T1000 (cell line): ENCODE measurements at regions not wholly inside any gene's neighbourhood (a gene's known extent, or its start where the extent isn't known, plus 50 kb on each side); places are given as distances from the start of the nearest gene placed in this dataset.
A peak's percentile ranks its signal among the peaks of the same experiment; 100 is the strongest.
"Not testable (repeated sequence)": the region's sequence is repeated elsewhere in the genome, so short reads cannot be mapped to it uniquely, and the experiment has no call there.

ENCODE experiments used
- DNase-seq: peaks from one replicate; lab custom pipeline; 2025; ENCODE audit warnings: mixed read lengths; lab: John Stamatoyannopoulos, UW

DNA sequence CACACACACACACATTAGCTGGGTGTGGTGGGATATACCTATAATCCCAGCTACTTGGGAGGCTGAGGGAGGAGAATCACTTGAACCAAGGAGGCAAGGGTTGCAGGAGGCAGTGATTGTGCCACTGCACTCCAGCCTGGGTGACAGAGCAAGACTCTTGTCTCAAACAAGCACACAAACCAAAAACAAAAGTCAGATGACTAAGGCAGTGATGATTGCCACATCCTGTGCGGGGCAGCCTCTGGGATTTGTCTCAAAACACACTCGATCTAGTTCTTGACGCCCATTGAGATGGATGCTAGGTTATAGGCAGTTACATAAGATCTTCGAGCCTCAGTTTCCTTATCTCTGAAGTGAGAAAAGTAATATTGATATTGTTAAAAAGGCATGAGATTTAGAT lies 57.8 kb upstream of the NBPF8 start:
- DNase-seq: not testable (repeated sequence)

DNA sequence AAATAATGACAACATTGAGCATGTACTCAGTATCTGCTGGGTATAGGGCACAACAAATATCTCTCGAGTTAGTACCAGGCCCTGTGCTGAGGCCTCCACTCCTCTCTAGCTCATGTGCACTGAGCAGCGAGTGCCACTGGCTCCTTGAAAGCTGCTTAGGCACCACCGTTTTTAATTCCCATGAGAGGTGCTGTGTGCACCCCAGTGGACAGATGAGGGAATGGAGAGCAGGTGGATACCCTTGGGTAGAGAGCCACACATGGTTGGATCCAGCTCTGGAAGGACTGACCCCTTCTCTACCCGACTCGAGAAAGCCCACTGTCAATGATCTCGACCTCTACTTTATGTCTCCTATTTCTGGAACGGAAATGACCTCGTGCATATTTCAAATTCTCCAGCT lies 58.7 kb upstream of the NBPF8 start:
- not testable (repeated sequence) for DNase-seq

DNA sequence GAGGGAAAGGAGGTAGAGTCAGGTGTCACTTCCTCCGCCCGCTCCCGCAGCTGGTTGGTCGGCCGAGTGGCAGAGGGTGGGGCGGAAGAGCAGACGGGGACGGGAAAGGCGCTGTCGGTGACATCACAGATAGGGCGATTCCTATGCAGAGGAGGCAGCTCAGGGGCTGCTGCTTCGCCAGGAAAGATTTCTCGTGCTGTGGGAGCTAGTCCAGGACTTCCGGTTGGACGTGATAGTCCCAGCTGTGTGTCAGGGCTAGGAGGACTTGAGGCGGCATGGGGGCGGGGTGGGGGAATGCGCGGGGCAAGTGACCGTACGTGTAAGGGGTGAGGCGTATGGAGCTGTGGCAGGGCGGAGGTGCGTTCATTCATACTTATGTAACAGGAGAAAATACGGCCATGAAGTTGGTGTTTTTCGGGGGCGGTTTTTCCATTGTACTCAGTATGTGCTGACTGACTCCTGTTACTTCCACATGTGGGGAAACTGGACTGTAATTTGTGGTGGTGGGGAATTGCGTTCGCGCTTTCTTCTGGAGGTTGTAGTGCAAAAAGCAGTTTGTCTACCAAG lies 60.1 kb upstream of the NBPF8 start:
- DNase-seq: peak; percentile 48

DNA sequence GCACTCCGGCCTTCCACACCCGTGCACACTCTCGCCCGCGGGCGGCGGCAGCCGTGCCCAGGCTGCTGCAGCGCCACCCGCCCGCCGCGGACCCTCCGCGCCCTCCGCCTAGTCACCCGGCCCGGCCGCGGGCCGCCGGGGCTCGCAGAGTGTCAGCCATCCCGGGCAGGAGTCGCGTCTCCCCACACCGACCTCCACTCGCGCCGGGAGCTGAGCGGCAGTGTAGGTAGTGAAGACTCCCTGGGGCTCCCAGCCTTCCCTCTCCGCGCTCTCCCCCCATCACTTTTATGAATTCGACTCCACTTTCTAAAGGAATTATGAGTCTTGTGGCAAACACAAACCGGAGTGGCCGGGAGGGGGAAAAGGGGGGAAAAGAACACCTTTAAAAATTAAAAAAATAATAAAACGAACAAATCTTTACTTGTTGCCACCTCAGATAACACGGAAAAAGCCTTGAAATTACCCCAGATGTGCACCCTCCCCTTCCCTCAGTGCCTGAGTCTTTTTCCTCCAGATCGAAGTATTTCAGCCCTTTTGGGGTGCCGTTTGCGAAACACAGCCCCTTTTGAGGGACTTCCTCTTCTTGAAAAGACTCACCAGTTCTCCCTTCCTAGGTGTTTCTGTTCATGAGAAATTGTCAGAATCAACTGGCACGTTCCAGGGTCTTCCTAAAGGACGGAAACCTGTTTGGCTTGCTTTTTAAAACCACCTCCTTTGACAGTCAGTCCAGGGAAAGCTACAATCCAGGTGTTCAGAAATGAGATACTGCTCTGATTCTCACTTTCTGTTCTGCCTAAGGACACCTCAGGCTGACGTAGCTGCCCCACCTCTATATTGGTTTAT lies 72.4 kb upstream of the NBPF8 start:
- not testable (repeated sequence) for DNase-seq

DNA sequence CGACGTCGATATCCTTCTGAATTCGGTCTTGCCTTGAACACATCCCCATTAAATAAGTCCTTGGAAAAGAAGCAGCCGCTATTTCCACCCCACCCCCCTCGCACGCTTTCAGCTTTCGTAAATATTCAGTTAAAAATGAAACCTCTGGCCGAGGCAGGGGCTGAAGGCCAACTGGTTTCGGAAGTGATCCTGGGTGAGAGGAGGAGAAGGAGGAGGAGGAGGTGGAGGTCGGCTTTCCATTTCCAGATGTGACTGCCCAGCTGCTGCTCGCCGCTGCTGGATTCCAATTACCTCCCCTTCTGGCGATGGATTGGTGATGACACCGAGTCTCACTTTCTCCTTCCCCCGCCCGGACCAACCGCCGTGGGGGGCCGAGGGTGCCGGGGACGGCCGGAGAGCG lies 73.1 kb upstream of the NBPF8 start:
- DNase-seq: not testable (repeated sequence)

DNA sequence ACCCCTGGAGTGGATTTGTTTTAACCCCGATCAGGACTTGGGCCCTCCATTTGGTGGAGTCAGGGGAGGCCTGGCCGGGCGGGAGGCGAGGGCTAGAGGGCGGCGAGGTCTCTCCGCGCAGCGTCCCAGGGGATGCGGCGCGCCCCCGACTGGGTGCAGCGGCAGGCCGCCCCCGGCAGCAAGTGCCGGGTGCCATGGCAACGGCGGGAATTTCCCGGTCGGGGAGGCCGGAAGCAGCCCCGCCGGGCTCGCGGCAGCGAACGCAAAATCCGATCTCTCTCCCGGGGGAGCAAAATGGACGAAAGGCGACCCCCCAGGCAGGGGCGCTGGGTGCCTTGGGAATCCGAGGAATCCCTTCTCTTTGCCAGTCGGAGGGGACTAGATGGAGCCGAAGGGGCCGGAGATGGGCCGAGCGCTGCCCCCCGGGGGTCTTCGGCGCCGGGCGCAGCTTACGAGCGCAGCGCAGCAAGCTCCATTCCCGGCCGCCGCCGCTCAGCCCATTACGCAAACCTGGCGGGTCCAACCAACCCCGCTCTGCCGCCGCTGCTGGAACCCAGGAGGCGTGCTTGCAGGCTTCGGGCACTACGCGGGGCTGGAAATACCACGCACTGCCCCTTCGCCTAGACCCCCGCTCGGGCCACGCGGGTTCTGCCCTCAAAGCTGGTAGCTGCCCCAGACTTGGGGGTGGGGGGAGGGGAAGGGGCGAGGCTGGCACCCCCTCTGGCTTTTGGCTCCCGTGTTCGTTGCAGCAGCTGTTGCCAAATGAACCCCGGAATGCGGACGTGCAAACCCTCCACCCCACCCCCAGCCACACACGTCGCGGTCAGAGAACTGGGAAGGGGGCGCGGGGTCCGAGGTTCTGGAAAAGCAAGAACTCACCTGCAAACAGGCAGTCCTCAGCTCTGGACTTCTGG lies 73.7 kb upstream of the NBPF8 start:
- not testable (repeated sequence) for DNase-seq

DNA sequence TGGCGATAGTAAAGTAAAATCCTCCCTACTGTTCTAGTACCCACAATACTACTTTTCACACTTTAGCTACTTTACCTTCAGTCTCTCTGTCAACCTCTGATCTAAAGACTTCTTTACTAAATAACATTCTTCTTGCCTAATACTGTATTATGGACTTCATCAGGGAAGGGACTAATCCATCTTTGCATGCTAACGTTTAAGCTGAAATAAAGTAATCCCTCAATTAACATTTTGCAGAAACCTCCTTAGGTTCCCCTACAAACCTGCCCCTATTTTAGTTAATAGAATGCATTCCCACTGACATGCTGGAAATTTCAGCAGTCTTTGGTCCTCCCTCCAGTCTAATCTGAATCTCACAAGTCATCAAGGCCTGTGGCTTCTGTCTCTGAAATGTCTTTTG lies 99.1 kb upstream of the NBPF8 start:
- not testable (repeated sequence) for DNase-seq

DNA sequence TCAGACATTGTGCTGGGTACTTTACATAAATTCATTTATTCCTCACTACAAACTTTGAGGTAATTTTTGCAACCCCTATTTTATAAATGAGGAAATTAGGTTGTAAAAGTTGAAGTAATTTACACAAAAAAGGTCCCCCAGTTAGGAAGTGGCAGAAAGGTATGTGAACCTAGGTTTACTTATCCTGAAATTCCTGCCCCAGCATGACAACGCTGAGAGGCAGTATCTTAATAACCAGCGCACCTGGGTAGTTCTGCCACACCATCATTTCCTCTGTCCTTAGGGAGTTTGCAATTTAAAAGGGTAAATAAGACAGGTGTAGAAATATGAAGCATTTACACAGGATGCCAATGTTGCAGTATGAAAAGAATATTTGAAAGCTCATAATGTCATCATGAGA lies 102.9 kb upstream of the NBPF8 start:
- DNase-seq: not testable (repeated sequence)

DNA sequence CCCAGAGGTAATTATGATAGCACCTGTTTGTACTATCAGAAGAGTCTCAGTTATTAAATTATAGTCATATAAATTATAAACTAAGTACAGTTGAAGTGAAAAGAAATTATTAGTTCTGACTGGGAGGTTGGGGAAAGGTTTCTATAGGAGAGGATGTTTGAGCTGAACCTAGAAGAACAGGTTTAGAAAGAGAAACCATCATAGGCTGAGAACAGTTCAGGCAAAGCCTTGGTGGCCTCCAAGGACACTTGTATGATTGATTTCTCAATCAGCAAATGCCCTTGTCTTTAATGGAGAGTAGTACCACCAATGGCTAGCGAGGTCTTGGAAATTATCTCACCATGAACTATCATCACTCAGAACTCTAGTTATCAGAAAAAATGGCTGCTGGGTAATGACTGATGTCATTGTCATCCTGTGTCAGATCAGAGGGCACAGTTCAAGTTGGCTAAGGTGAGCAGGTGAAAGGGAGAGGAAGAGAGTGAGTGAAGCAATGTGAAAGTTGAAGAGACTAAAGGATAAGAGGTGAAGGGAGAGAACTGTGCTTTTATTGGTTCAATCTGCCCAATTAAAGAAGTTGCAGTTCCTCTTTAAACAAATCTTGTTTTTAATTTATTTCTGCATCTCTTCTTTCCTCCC lies 105.8 kb upstream of the NBPF8 start:
- DNase-seq: not testable (repeated sequence)

DNA sequence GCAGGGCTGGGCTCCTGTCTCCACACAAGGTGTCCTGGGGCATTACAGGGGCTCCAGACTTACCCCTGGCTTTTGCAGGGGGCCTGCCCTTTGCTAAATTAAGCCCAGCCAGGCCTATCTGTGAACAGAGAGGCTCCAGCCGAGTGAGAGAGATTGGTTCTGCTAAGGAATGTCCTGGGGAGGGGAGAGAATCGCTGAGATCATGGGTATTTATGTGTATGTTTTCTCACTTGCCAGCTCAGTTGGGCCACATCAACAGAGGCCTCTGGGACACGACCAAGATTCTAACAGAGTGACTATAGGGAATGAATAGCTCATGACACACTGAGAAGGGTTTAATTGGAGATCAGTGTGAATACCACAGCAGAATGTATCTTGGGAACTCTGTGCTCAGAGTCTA lies 109.8 kb upstream of the NBPF8 start:
- not testable (repeated sequence) for DNase-seq

DNA sequence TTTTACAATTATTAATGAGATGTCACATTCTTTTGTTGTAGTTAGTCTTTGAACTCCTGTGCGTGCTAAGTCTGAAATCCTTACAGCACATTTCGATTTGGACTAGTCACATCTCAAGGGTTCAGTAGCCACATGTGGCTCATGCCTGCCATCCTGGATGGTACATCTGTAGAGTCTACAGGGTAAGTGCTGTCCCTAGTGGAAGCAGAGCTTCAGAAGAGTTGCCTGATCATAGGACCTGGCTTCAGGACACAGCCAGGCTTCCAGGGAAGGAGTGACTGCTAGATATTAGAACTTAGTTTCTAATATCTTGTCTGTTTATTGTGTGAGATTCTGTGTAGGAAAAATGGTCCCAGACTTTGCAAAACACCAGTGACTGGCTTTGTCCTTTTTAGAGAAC lies 110.5 kb upstream of the NBPF8 start:
- not testable (repeated sequence) for DNase-seq

DNA sequence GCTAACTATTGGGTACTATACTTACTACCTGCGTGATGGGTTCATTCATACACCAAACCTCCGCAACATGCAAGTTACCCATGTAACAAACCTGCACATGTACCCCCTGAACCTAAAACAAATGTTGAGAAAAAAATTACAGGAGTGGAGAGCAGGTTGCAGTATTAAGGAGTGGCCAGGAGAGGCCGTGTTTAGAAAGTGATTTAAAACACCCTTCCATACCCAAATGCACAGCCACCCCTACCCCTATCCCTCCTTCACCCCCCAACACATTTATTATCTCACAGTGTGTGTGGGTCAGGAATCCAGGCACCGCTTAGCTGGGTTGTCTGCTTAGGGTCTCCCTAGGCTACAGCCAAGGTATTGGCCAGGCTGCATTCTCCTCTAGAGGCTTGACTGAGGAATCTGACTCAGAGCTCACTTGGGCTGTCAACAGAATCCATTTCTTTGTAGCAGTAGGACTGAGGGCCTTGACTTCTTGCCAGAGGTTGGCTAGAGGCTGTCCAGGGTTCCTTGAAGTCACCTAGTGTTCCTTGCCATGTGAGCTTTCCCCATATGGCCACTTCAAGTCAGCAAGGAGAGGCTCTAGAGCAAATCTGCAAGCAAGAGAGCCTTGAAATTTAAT lies 115.3 kb upstream of the NBPF8 start:
- not testable (repeated sequence) for DNase-seq

DNA sequence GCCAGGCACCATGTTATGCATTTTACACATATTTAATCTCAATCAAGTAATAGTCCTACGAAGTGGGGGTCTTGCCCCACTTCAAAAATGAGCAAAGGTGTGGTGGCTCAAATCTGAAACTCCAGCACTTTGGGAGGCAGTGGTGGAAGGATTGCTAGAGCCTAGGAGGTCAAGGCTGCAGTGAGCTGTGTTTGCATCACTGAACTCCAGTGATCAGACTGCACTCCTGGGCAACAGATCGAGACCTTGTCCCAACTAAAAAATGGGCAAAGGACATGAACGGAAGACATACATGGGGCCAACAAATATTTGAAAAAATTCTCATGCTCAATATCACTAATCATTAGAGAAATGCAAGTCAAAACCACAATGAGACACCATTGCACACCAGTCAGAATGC lies 116.3 kb upstream of the NBPF8 start:
- not testable (repeated sequence) for DNase-seq

DNA sequence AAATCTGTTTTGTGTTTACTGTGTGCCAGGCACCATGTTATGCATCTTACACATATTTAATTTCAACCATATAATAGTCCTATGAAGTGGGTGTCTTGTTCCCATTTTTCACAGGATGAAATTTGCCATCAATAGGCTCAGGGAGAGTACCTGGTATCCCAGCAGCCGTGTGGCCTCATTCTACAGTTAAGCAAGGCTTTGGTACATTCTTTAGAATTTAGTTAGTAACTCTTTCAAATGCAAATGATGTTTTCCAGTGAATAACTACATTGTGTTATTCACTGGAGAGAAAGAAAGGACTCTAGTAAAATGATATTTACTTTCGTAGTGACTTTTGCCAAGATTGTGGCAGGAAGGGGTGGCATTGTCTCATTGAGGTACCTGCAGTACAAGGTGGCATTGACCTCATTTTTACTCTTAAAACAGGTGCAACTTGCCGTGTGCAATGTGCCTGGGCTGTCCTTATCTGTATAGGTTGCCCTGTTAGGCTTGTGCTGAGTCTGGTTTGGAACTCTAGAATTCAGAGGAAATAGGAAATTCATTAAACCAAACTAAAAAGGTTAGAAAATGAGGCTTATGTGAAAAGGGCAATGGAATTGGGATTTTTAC lies 117.4 kb upstream of the NBPF8 start:
- not testable (repeated sequence) for DNase-seq

DNA sequence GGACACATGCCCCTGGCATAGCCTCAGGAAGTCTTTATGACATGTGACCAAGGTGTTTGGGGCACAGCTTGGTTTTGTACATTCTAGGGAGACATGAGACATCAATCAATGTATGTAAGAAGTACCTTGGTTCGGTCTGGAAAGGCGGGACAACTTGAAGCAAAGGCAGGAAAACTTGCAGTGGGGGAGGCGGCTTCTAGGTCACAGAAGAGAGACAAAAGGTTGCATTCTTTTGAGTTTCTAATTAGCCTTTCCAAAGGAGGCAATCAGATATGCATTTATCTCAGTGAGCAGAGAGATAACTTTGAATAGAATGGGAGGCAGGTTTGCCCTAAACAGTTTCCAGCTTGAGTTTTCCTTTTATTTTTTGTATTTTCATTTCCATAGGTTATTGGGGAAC lies 113.8 kb upstream of the SEC22B start:
- DNase-seq: not testable (repeated sequence)

DNA sequence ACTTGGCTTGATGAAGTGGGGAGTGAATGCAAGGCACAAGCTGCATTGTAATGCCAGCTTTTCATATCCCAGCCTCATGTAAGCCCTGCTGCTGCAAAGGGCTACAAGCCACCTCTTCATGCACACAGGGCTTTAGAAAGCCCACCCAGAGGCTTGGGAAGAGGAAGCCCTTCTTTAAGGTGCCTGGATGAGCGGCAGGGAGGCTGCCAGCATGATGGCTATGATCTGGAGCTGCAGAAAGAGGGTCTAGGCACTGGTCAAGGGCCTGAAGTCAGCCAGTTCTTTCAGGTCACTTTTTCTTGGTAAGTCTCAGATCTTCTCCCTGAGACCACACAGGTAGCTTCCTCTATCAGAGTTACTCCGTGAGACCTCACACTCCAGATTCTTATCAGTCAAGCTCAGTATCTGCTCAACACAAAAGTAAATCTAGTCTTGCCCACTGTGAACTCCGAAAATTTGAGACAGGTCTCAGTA lies 113.3 kb upstream of the SEC22B start:
- not testable (repeated sequence) for DNase-seq

DNA sequence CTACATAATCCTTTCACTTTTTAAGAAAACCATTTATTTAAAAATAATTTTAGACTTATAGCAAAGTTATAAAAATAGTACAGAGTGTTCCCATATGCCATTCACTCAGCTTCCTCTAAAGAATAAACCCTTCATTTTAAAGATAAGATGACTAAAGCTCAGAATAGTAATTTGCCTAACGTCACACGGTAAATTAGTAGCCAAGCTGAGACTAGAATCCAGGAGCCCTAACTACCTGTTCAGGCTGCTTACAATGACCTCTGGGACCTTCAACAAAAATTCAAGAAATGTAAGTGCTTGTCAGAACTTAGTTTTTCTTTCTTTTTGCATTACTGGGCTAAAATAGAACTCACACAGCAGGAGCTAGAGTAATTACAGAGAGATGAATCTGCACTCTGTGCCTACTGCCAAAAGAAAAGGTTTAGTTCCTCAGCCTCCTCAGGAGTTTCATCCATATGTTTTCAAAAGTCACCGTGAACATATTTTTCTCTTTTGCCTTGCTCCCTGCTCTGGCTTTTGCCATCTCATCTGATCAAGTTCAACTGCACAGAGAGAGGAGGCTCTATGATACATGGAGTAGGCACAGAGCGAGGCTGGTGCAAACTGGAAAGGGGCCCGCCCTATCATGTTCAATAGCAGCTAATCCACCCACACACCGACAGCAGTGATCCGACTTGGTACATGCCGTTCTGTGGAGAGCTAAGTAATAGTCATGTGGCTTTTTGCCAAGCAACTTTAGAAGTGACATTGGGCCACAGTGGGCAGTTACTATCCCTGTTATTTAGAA lies 112.7 kb upstream of the SEC22B start:
- not testable (repeated sequence) for DNase-seq

DNA sequence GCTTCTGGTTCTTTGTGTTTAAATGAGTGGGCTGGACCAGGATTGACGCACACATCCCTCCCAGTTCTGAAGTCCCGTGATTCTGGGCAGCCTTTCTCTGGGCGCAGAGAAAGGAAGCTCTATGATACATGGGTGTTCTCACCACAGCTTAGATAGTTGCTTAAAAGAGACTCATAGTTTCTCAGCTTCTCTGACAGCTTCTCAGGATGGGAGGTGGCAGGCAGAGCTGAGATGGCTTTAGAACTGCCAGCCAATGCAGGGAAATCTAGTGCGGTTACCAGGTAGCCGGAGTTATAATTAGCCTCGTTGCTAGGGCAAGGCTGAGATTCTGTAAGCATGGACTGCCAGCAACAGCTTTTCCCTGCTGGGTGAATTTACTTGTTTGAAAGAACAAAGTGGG lies 111.8 kb upstream of the SEC22B start:
- DNase-seq: not testable (repeated sequence)

DNA sequence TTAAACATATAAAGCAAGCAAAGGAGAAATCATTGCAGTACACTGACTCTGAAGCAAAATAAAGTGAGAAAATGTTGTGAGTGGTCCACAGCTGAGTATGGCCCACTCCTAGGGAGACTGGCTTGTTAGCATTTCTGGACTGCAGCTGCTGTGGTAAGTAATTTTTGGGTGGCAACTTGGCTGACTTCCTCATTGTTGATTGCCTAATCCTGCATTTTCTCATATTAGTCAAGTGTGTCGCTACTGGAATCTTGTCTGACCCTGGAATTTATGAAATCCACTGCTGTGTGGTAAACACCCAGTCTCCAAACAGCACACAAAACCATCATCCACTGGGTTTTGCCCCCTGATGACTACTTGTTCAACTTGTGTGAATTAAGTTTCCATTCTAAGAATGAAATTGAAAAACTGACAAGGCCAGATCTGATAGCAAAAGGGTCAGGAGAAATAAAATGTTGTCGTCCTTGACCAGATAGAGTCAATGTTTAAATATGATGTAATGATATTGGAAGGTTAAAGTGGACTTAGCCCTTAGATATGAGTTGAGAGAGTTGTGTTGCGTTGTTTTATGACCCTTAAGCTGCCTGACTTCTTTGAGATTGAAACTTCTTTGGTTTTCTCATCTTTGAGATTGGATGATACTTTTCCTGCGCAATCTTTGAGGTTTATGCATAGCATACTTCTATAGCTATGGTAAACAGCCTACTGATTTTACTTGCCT lies 106.6 kb upstream of the SEC22B start:
- DNase-seq: not testable (repeated sequence)
